Chondrocyte (in vitro differentiated cells): ENCODE measurements at regions not wholly inside any gene's neighbourhood (a gene's known extent, or its start where the extent isn't known, plus 50 kb on each side); places are given as distances from the start of the nearest gene placed in this dataset.

ENCODE experiments used
- DNase-seq: peaks from one replicate; pipeline ENCODE4 v3.0.0; 2021; ENCODE audit warnings: mixed read lengths, low spot score
- H3K27ac Mint-ChIP-seq: one replicate; pipeline ENCODE4 v1.8.0; 2021; ENCODE audit warnings: mild to moderate bottlenecking, moderate library complexity, mixed read lengths; ENCODE audit not compliant: unreplicated experiment
- H3K27me3 Mint-ChIP-seq: 2 replicates; pipeline ENCODE4 v1.8.0; 2021; ENCODE audit warnings: low read depth, mixed read lengths
- H3K36me3 Mint-ChIP-seq: 2 replicates; pipeline ENCODE4 v1.8.0; 2021; ENCODE audit warnings: low read depth, mixed read lengths
- H3K4me1 Mint-ChIP-seq: 2 replicates; pipeline ENCODE4 v1.8.0; 2021; ENCODE audit warnings: low read depth, mild to moderate bottlenecking, mixed read lengths
- H3K4me3 Mint-ChIP-seq: one replicate; pipeline ENCODE4 v1.8.0; 2021; ENCODE audit warnings: mild to moderate bottlenecking, moderate library complexity, mixed read lengths; ENCODE audit not compliant: unreplicated experiment
- H3K9me3 Mint-ChIP-seq: 2 replicates; pipeline ENCODE4 v1.8.0; 2021; ENCODE audit warnings: low read depth, mixed read lengths
- CTCF ChIP-seq: fragments of 200-600 bp; sonication (generic); IDR thresholded peaks from 2 replicates; pipeline ENCODE4 v1.5.0; 2021; ENCODE audit warnings: antibody characterized with exemption, mild to moderate bottlenecking, moderate library complexity

GRCh38 chr4:36614011-36614410 is 332.6 kb downstream of the DTHD1 start:
- Mint-ChIP-seq H3K36me3 (no peaks in the 10 kb centered on the region), H3K27ac (no peak overlapping the region), H3K4me3 (no peak overlapping the region), H3K9me3 (peaks cover 22% of the 10 kb centered on the region), H3K27me3 (no peaks in the 10 kb centered on the region), H3K4me1 (no peaks in the 10 kb centered on the region)
- no peak for TF ChIP-seq CTCF
- DNase-seq, result no peak

GRCh38 chr4:36618102-36618501 is 336.7 kb downstream of the DTHD1 start:
- no peak overlapping the region for H3K27ac Mint-ChIP-seq
- no peak overlapping the region for H3K4me3 Mint-ChIP-seq
- no peak for DNase-seq
- no peaks in the 10 kb centered on the region for H3K27me3 Mint-ChIP-seq
- H3K9me3 Mint-ChIP-seq, result peaks cover 6% of the 10 kb centered on the region
- no peaks in the 10 kb centered on the region for H3K36me3 Mint-ChIP-seq
- no peaks in the 10 kb centered on the region for H3K4me1 Mint-ChIP-seq
- TF ChIP-seq CTCF, result no peak

GRCh38 chr4:36624030-36624429 is 342.6 kb downstream of the DTHD1 start:
- Mint-ChIP-seq H3K27me3 (no peaks in the 10 kb centered on the region), H3K27ac (no peak overlapping the region), H3K36me3 (no peaks in the 10 kb centered on the region), H3K9me3 (peaks cover 6% of the 10 kb centered on the region), H3K4me1 (no peaks in the 10 kb centered on the region), H3K4me3 (no peak overlapping the region)
- TF ChIP-seq CTCF, result no peak
- DNase-seq, result no peak

GRCh38 chr4:36638273-36638811 is 356.9 kb downstream of the DTHD1 start:
- Mint-ChIP-seq H3K27me3 (peaks cover 3% of the 10 kb centered on the region), H3K27ac (no peak overlapping the region), H3K9me3 (no peaks in the 10 kb centered on the region), H3K4me3 (no peak overlapping the region), H3K4me1 (no peaks in the 10 kb centered on the region), H3K36me3 (peaks cover 1% of the 10 kb centered on the region)
- no peak for DNase-seq
- no peak for TF ChIP-seq CTCF

GRCh38 chr4:36640876-36641275 is 359.5 kb downstream of the DTHD1 start:
- Mint-ChIP-seq H3K9me3 (no peaks in the 10 kb centered on the region), H3K27me3 (peaks cover 5% of the 10 kb centered on the region), H3K27ac (no peak overlapping the region), H3K4me1 (no peaks in the 10 kb centered on the region), H3K36me3 (peaks cover 1% of the 10 kb centered on the region), H3K4me3 (no peak overlapping the region)
- no peak for DNase-seq
- TF ChIP-seq CTCF, result no peak
